ENCODE measurements at regions not wholly inside any gene's neighbourhood (a gene's known extent, or its start where the extent isn't known, plus 50 kb on each side); places are given as distances from the start of the nearest gene placed in this dataset.
A peak's percentile ranks its signal among the peaks of the same experiment; 100 is the strongest.
"Not testable (repeated sequence)": the region's sequence is repeated elsewhere in the genome, so short reads cannot be mapped to it uniquely, and the experiment has no call there.

- Mint-ChIP-seq H3K4me1 (peaks cover 2% of the 10 kb centered on the region), H3K4me3 (no peak overlapping the region), H3K27ac (no peak overlapping the region), H3K27me3 (peaks cover 15% of the 10 kb centered on the region), H3K9me3 (ENCODE audit: low read depth) (peaks cover 2% of the 10 kb centered on the region), H3K36me3 (ENCODE audit: low read depth) (no peaks in the 10 kb centered on the region)
- CTCF ChIA-PET = no interaction called here
- intact Hi-C loops (cut with DNase I, micrococcal nuclease) = no loop called here
- DNase-seq (no peak), ATAC-seq (no peak)
- POLR2A ChIA-PET = no interaction called here
These were observed 337.9 kb downstream of the QKI start for GRCh38 chr6:163752446-163752845.

- ChIA-PET POLR2A (no interaction called here), CTCF (no interaction called here)
- Mint-ChIP-seq H3K9me3 (ENCODE audit: low read depth) (peaks cover 2% of the 10 kb centered on the region), H3K27me3 (peaks cover 11% of the 10 kb centered on the region), H3K27ac (peak overlapping the region; percentile 55), H3K36me3 (ENCODE audit: low read depth) (no peaks in the 10 kb centered on the region), H3K4me3 (no peak overlapping the region), H3K4me1 (peaks cover 2% of the 10 kb centered on the region)
- ATAC-seq = no peak
- peak; percentile 33 for DNase-seq
- intact Hi-C loops (cut with DNase I, micrococcal nuclease) = no loop called here
These were observed 336.6 kb downstream of the QKI start for GRCh38 chr6:163751032-163751525.

- H3K4me1 Mint-ChIP-seq = peaks cover 2% of the 10 kb centered on the region
- peak overlapping the region; percentile 55 for H3K27ac Mint-ChIP-seq
- DNase-seq = peak; percentile 21
- peaks cover 2% of the 10 kb centered on the region for H3K9me3 Mint-ChIP-seq (ENCODE audit: low read depth)
- CTCF ChIA-PET = interaction anchor here (0.6 kb wide), 1 partner anchor 618 kb away, joined by 3 read pairs; no protein-coding TSS in a partner anchor
- ATAC-seq = peak; percentile 30
- H3K27me3 Mint-ChIP-seq = peaks cover 11% of the 10 kb centered on the region
- H3K36me3 Mint-ChIP-seq (ENCODE audit: low read depth) = no peaks in the 10 kb centered on the region
- H3K4me3 Mint-ChIP-seq = no peak overlapping the region
- intact Hi-C loops (cut with DNase I, micrococcal nuclease) = no loop called here
- POLR2A ChIA-PET = no interaction called here
These were observed 336.0 kb downstream of the QKI start for GRCh38 chr6:163750431-163751031.

GRCh38 chr6:163748886-163749285, 334.4 kb downstream of the QKI start:
- ATAC-seq (no peak), DNase-seq (no peak)
- H3K4me3 Mint-ChIP-seq = no peak overlapping the region
- POLR2A ChIA-PET = no interaction called here
- CTCF ChIA-PET = no interaction called here
- no peak overlapping the region for H3K27ac Mint-ChIP-seq
- peaks cover 2% of the 10 kb centered on the region for H3K4me1 Mint-ChIP-seq
- H3K27me3 Mint-ChIP-seq = peaks cover 12% of the 10 kb centered on the region
- peaks cover 2% of the 10 kb centered on the region for H3K9me3 Mint-ChIP-seq (ENCODE audit: low read depth)
- intact Hi-C loops (cut with DNase I, micrococcal nuclease) = no loop called here
- no peaks in the 10 kb centered on the region for H3K36me3 Mint-ChIP-seq (ENCODE audit: low read depth)

- no peak for ATAC-seq
- intact Hi-C loops (cut with DNase I, micrococcal nuclease) = no loop called here
- peaks cover 12% of the 10 kb centered on the region for H3K27me3 Mint-ChIP-seq
- peaks cover 2% of the 10 kb centered on the region for H3K9me3 Mint-ChIP-seq (ENCODE audit: low read depth)
- POLR2A ChIA-PET = no interaction called here
- H3K27ac Mint-ChIP-seq = no peak overlapping the region
- H3K4me3 Mint-ChIP-seq = no peak overlapping the region
- DNase-seq = no peak
- CTCF ChIA-PET = no interaction called here
- H3K36me3 Mint-ChIP-seq (ENCODE audit: low read depth) = no peaks in the 10 kb centered on the region
- peaks cover 2% of the 10 kb centered on the region for H3K4me1 Mint-ChIP-seq
These were observed 333.5 kb downstream of the QKI start for GRCh38 chr6:163748036-163748435.

- H3K36me3 Mint-ChIP-seq (ENCODE audit: low read depth); intact Hi-C loops (cut with DNase I, micrococcal nuclease); H3K27ac Mint-ChIP-seq; ATAC-seq; CTCF ChIA-PET; POLR2A ChIA-PET; H3K4me1 Mint-ChIP-seq; H3K9me3 Mint-ChIP-seq (ENCODE audit: low read depth); H3K4me3 Mint-ChIP-seq; H3K27me3 Mint-ChIP-seq: not testable (repeated sequence)
- DNase-seq = peak; percentile 12
These were observed 332.5 kb downstream of the QKI start for GRCh38 chr6:163747058-163747457.

- DNase-seq = no peak
- no peak overlapping the region for H3K27ac Mint-ChIP-seq
- ChIA-PET CTCF (no interaction called here), POLR2A (no interaction called here)
- intact Hi-C loops (cut with DNase I, micrococcal nuclease) = no loop called here
- H3K36me3 Mint-ChIP-seq (ENCODE audit: low read depth) = no peaks in the 10 kb centered on the region
- peaks cover 1% of the 10 kb centered on the region for H3K4me1 Mint-ChIP-seq
- H3K27me3 Mint-ChIP-seq = peaks cover 4% of the 10 kb centered on the region
- ATAC-seq = no peak
- no peaks in the 10 kb centered on the region for H3K9me3 Mint-ChIP-seq (ENCODE audit: low read depth)
- H3K4me3 Mint-ChIP-seq = no peak overlapping the region
These were observed 331.2 kb downstream of the QKI start for GRCh38 chr6:163745536-163746400.

GRCh38 chr6:163744256-163744925, 329.9 kb downstream of the QKI start:
- no peak for ATAC-seq
- CTCF ChIA-PET = no interaction called here
- Mint-ChIP-seq H3K27me3 (peaks cover 2% of the 10 kb centered on the region), H3K36me3 (ENCODE audit: low read depth) (no peaks in the 10 kb centered on the region), H3K27ac (no peak overlapping the region), H3K9me3 (ENCODE audit: low read depth) (no peaks in the 10 kb centered on the region), H3K4me3 (no peak overlapping the region), H3K4me1 (no peaks in the 10 kb centered on the region)
- POLR2A ChIA-PET = no interaction called here
- no peak for DNase-seq
- intact Hi-C loops (cut with DNase I, micrococcal nuclease) = no loop called here

- Mint-ChIP-seq H3K4me3 (no peak overlapping the region), H3K27ac (no peak overlapping the region), H3K4me1 (no peaks in the 10 kb centered on the region), H3K36me3 (ENCODE audit: low read depth) (no peaks in the 10 kb centered on the region), H3K27me3 (peaks cover 2% of the 10 kb centered on the region), H3K9me3 (ENCODE audit: low read depth) (no peaks in the 10 kb centered on the region)
- CTCF ChIA-PET = no interaction called here
- no peak for ATAC-seq
- intact Hi-C loops (cut with DNase I, micrococcal nuclease) = no loop called here
- no peak for DNase-seq
- POLR2A ChIA-PET = no interaction called here
These were observed 329.3 kb downstream of the QKI start for GRCh38 chr6:163743796-163744195.

GRCh38 chr6:163741743-163742363, 327.3 kb downstream of the QKI start:
- no peaks in the 10 kb centered on the region for H3K9me3 Mint-ChIP-seq (ENCODE audit: low read depth)
- H3K4me1 Mint-ChIP-seq = no peaks in the 10 kb centered on the region
- ChIA-PET POLR2A (no interaction called here), CTCF (no interaction called here)
- intact Hi-C loops (cut with DNase I, micrococcal nuclease) = no loop called here
- ATAC-seq (no peak), DNase-seq (no peak)
- H3K27me3 Mint-ChIP-seq = peaks cover 2% of the 10 kb centered on the region
- no peaks in the 10 kb centered on the region for H3K36me3 Mint-ChIP-seq (ENCODE audit: low read depth)
- no peak overlapping the region for H3K4me3 Mint-ChIP-seq
- no peak overlapping the region for H3K27ac Mint-ChIP-seq

- H3K4me1 Mint-ChIP-seq = no peaks in the 10 kb centered on the region
- intact Hi-C loops (cut with DNase I, micrococcal nuclease) = no loop called here
- no peak for DNase-seq
- ChIA-PET POLR2A (no interaction called here), CTCF (no interaction called here)
- H3K36me3 Mint-ChIP-seq (ENCODE audit: low read depth) = no peaks in the 10 kb centered on the region
- no peak for ATAC-seq
- no peak overlapping the region for H3K4me3 Mint-ChIP-seq
- H3K9me3 Mint-ChIP-seq (ENCODE audit: low read depth) = no peaks in the 10 kb centered on the region
- H3K27ac Mint-ChIP-seq = no peak overlapping the region
- H3K27me3 Mint-ChIP-seq = peaks cover 2% of the 10 kb centered on the region
These were observed 326.8 kb downstream of the QKI start for GRCh38 chr6:163741342-163741741.

Measured in activated CD4-positive, alpha-beta T cell treated with anti-CD3 and anti-CD28 coated beads for 36 hours (primary cell).